ENCODE measurements at regions not wholly inside any gene's neighbourhood (a gene's known extent, or its start where the extent isn't known, plus 50 kb on each side); places are given as distances from the start of the nearest gene placed in this dataset.

DNA sequence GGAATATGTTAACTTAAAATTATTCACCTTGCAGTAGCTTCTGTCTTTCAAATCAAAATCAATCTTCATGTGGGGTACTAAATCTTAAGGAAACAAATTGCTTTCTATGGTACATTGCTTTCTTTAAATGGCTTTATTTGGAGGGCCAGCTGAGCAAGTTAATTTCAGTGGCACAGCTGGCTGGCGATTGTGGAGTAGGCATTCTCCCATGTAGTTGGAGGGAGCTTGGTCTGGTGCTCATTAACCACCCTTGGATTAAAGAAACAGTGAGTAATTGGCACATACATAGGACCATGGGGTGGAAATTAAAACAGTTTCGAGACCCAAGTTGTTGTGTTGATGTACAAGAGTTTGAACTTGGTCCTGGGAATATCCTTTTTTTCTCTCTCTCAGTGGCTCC lies 201.3 kb upstream of the CHD6 start:
- no peaks in the 10 kb centered on the region for H3K79me2 ChIP-seq (ENCODE audit: insufficient read depth, low read depth)
- no peaks in the 10 kb centered on the region for H3K27me3 ChIP-seq (ENCODE audit: insufficient read depth, low read depth)
- no peak overlapping the region for H3K4me2 ChIP-seq
- H3K4me3 ChIP-seq (IDR thresholded peaks at IDR 0.05; ENCODE audit: insufficient read depth, low read depth, low read length): no peak overlapping the region
- TF ChIP-seq, protein P1, sequence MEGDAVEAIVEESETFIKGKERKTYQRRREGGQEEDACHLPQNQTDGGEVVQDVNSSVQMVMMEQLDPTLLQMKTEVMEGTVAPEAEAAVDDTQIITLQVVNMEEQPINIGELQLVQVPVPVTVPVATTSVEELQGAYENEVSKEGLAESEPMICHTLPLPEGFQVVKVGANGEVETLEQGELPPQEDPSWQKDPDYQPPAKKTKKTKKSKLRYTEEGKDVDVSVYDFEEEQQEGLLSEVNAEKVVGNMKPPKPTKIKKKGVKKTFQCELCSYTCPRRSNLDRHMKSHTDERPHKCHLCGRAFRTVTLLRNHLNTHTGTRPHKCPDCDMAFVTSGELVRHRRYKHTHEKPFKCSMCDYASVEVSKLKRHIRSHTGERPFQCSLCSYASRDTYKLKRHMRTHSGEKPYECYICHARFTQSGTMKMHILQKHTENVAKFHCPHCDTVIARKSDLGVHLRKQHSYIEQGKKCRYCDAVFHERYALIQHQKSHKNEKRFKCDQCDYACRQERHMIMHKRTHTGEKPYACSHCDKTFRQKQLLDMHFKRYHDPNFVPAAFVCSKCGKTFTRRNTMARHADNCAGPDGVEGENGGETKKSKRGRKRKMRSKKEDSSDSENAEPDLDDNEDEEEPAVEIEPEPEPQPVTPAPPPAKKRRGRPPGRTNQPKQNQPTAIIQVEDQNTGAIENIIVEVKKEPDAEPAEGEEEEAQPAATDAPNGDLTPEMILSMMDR (conservative IDR thresholded peaks at IDR 0.05; ENCODE audit: low read depth, low read length): no peak
- no peak overlapping the region for H2AFZ ChIP-seq (ENCODE audit: low read depth)
- H3K36me3 ChIP-seq (ENCODE audit: insufficient read depth): no peaks in the 10 kb centered on the region
- H3K4me1 ChIP-seq (ENCODE audit: low read depth, poor library complexity, severe bottlenecking): no peaks in the 10 kb centered on the region
- no peaks in the 10 kb centered on the region for H4K20me1 ChIP-seq (ENCODE audit: insufficient read depth)
- no peak overlapping the region for H3K27ac ChIP-seq
- no peak overlapping the region for H3K9ac ChIP-seq

DNA sequence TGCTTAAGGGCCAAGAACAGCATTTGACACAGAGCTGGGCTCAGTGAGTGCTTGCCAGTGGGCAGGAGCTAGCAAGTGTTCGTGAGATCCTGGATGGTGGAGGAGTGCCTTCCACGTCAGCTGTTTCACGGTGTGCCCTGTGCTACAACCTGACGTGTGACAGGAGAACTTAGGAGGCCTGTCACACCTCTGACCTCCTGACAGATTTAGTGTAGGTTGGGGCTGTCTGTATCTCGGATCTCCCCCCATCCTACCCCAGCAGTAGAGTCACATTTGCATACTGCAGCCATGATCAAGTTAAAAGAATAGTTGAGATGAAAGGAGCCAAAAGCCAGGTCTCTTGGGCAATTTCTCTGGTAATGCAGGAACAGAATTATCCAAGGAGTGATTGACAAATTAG lies 200.8 kb upstream of the CHD6 start:
- H2AFZ ChIP-seq (ENCODE audit: low read depth): no peak overlapping the region
- H3K27ac ChIP-seq: no peak overlapping the region
- H3K4me2 ChIP-seq: no peak overlapping the region
- H3K4me3 ChIP-seq (IDR thresholded peaks at IDR 0.05; ENCODE audit: insufficient read depth, low read depth, low read length): no peak overlapping the region
- TF ChIP-seq, protein P1 (conservative IDR thresholded peaks at IDR 0.05; ENCODE audit: low read depth, low read length): no peak
- H3K4me1 ChIP-seq (ENCODE audit: low read depth, poor library complexity, severe bottlenecking): no peaks in the 10 kb centered on the region
- no peaks in the 10 kb centered on the region for H3K27me3 ChIP-seq (ENCODE audit: insufficient read depth, low read depth)
- H3K36me3 ChIP-seq (ENCODE audit: insufficient read depth): no peaks in the 10 kb centered on the region
- no peaks in the 10 kb centered on the region for H3K79me2 ChIP-seq (ENCODE audit: insufficient read depth, low read depth)
- H3K9ac ChIP-seq: no peak overlapping the region
- H4K20me1 ChIP-seq (ENCODE audit: insufficient read depth): no peaks in the 10 kb centered on the region

DNA sequence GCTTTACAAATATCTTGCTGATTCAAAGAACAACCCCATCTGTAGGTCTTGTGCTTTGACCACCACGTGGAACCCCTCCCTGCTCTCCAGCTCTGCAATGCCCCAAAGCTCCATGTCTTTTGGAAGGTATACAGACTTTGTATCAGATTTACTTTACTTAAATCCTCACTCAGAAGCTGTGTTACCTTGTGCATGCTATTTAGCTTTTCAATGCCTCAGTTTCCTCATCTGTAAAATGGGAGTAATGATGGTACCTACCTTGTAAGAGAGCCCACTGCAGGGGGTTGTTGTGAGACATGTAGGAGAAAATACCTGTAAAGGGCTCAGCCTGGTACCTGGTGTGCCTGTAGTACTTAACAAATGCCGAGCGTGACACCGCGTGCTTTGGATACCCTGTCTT lies 200.2 kb upstream of the CHD6 start:
- TF ChIP-seq, protein P1 (conservative IDR thresholded peaks at IDR 0.05; ENCODE audit: low read depth, low read length): no peak
- Histone ChIP-seq H3K36me3 (ENCODE audit: insufficient read depth) (no peaks in the 10 kb centered on the region), H2AFZ (ENCODE audit: low read depth) (no peak overlapping the region), H3K4me3 (IDR thresholded peaks at IDR 0.05; ENCODE audit: insufficient read depth, low read depth, low read length) (no peak overlapping the region), H3K79me2 (ENCODE audit: insufficient read depth, low read depth) (no peaks in the 10 kb centered on the region), H3K4me2 (no peak overlapping the region), H3K9ac (no peak overlapping the region), H3K27ac (no peak overlapping the region), H3K27me3 (ENCODE audit: insufficient read depth, low read depth) (no peaks in the 10 kb centered on the region), H4K20me1 (ENCODE audit: insufficient read depth) (no peaks in the 10 kb centered on the region), H3K4me1 (ENCODE audit: low read depth, poor library complexity, severe bottlenecking) (no peaks in the 10 kb centered on the region)

DNA sequence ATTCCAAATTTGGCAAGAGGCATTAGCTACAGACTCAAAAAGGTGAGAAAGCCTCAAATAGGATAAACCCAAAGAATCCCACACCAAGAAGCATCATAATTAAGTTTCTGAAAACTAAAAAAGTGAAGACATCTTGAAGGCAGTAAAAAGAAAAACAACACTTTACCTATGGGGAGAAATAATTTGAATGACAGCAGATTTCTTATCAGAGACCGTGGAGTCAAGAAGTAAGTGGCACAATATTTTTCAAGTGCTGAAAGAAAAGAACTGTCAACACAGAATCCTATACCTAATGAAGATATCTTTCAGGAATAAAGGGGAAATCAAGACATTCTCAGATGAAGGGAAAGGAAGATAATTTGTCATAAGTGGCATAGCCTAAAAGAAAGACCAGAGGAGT lies 193.3 kb upstream of the CHD6 start:
- H3K79me2 ChIP-seq (ENCODE audit: insufficient read depth, low read depth): no peaks in the 10 kb centered on the region
- peaks cover 8% of the 10 kb centered on the region for H3K4me1 ChIP-seq (ENCODE audit: low read depth, poor library complexity, severe bottlenecking)
- no peak overlapping the region for H3K9ac ChIP-seq
- H2AFZ ChIP-seq (ENCODE audit: low read depth): no peak overlapping the region
- no peak overlapping the region for H3K4me2 ChIP-seq
- TF ChIP-seq, protein P1 (conservative IDR thresholded peaks at IDR 0.05; ENCODE audit: low read depth, low read length): no peak
- no peak overlapping the region for H3K4me3 ChIP-seq (IDR thresholded peaks at IDR 0.05; ENCODE audit: insufficient read depth, low read depth, low read length)
- no peaks in the 10 kb centered on the region for H3K27me3 ChIP-seq (ENCODE audit: insufficient read depth, low read depth)
- H3K36me3 ChIP-seq (ENCODE audit: insufficient read depth): no peaks in the 10 kb centered on the region
- no peaks in the 10 kb centered on the region for H4K20me1 ChIP-seq (ENCODE audit: insufficient read depth)
- H3K27ac ChIP-seq: no peak overlapping the region

DNA sequence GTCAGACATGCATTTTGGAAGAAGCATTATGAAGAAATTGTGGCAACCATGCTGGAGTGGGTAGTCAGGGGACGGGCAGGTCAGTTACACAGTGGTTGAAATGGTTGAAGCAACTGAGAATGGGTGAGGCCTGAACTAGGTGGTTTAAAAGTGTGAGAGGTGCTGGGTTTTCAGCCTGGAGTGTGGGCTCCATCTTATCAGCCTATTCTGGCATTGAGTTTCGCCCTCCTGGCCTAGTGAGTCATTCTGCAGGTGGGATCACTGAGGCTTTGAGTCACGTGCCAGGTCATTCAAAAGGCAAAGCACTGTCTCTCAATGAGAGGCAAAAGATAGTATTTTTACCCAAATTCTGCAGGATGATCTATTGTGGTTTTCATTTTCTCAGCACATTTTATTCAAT lies 181.9 kb upstream of the CHD6 start:
- Histone ChIP-seq H3K79me2 (ENCODE audit: insufficient read depth, low read depth) (no peaks in the 10 kb centered on the region), H3K27ac (no peak overlapping the region), H2AFZ (ENCODE audit: low read depth) (no peak overlapping the region), H4K20me1 (ENCODE audit: insufficient read depth) (no peaks in the 10 kb centered on the region), H3K27me3 (ENCODE audit: insufficient read depth, low read depth) (no peaks in the 10 kb centered on the region), H3K36me3 (ENCODE audit: insufficient read depth) (no peaks in the 10 kb centered on the region), H3K9ac (no peak overlapping the region), H3K4me3 (IDR thresholded peaks at IDR 0.05; ENCODE audit: insufficient read depth, low read depth, low read length) (no peak overlapping the region), H3K4me1 (ENCODE audit: low read depth, poor library complexity, severe bottlenecking) (no peaks in the 10 kb centered on the region), H3K4me2 (no peak overlapping the region)
- TF ChIP-seq, protein P1 (conservative IDR thresholded peaks at IDR 0.05; ENCODE audit: low read depth, low read length): no peak
